HCT116 (cell line): ENCODE measurements at regions not wholly inside any gene's neighbourhood (a gene's known extent, or its start where the extent isn't known, plus 50 kb on each side); places are given as distances from the start of the nearest gene placed in this dataset.

ENCODE experiments used
- ATAC-seq: fragments of 200-7000 bp; cut with Tn5 transposase; 2 replicates; pipeline ENCODE4 v1.9.1; 2020; ENCODE audit warnings: mild to moderate bottlenecking, moderate library complexity
- BruUV-seq: library from RNA; stranded (reverse); fragments of 400-500 nt; replicated peaks from 2 replicates; lab custom pipeline; 2021; lab: Mats Ljungman, UMichigan
- CTCF ChIA-PET: fragments of 300-600 bp; sonication (Branson Sonifier 250); formaldehyde crosslinking; loops from one replicate; lab custom pipeline; 2021; ENCODE audit warnings: antibody characterized with exemption; lab: Charles Lee
- POLR2A ChIA-PET: fragments of 300-600, 350-600 bp; sonication (Branson Sonifier 250); formaldehyde crosslinking; loops from one replicate; lab custom pipeline; 2021; ENCODE audit warnings: antibody characterized with exemption; lab: Charles Lee
- RAD21 ChIA-PET, 2 experiments: fragments of 300-600 bp; sonication (Branson Sonifier 250); formaldehyde crosslinking; loops; one replicate each; lab custom pipeline; 2023; ENCODE audit warnings: low total read pairs in 2 of 2; ENCODE audit not compliant: uncharacterized antibody in 2 of 2, unreplicated experiment in 2 of 2, low non-redundant PET in 1 of 2; lab: Charles Lee
- DNase-seq: peaks from one replicate; pipeline ENCODE4 v3.0.0-alpha.2; 2010; ENCODE audit warnings: low read depth, low spot score
- H2AFZ ChIP-seq: fragments of 200-600 bp; shearing (Covaris generic), sonication (generic); 2 replicates; pipeline ENCODE4 v1.6.1; 2017; ENCODE audit warnings: low read depth, mixed run types, mixed read lengths, antibody characterized with exemption, low read length; ENCODE audit not compliant: poor library complexity, severe bottlenecking
- H3K27ac ChIP-seq: 2 replicates; pipeline ENCODE4 v1.5.1; 2012; ENCODE audit warnings: low read depth, low read length
- H3K27me3 ChIP-seq: fragments of 200-600 bp; sonication (generic); 2 replicates; pipeline ENCODE4 v1.6.1; 2016; ENCODE audit warnings: mixed run types, low read length, mixed read lengths; ENCODE audit not compliant: insufficient read depth
- H3K36me3 ChIP-seq, 2 experiments: fragments of 200-500 bp in 1 of 2; fragments of 200-600 bp in 1 of 2; sonication (Bioruptor generic) in 1 of 2; sonication (generic) in 1 of 2; 2 replicates each; pipeline versions ENCODE4 v1.5.1 to v1.6.1; 2014 to 2016; ENCODE audit warnings: low read length in 2 of 2, inconsistent platforms in 1 of 2, mixed read lengths in 1 of 2, mixed run types in 1 of 2; ENCODE audit not compliant: insufficient read depth in 2 of 2, control insufficient read depth in 1 of 2
- H3K4me1 ChIP-seq, 2 experiments: fragments of 200-600 bp in 1 of 2; sonication (generic) in 1 of 2; 2 replicates each; pipeline versions ENCODE4 v1.5.1 to v1.6.1; 2012 to 2017; ENCODE audit warnings: low read length in 2 of 2, inconsistent platforms in 1 of 2, mild to moderate bottlenecking in 1 of 2, mixed read lengths in 1 of 2, mixed run types in 1 of 2, moderate library complexity in 1 of 2; ENCODE audit not compliant: insufficient read depth in 2 of 2, control insufficient read depth in 1 of 2
- H3K4me2 ChIP-seq: fragments of 200-600 bp; sonication (generic); 2 replicates; pipeline ENCODE4 v1.6.1; 2017; ENCODE audit warnings: mixed run types, low read length, mixed read lengths
- H3K4me3 ChIP-seq, 2 experiments: fragments of 200-600 bp in 1 of 2; sonication (generic) in 1 of 2; replicated peaks in 1 of 2; 2 replicates each; pipeline ENCODE4 v1.5.1; 2011 to 2016; ENCODE audit warnings: low read length in 2 of 2, control low read depth in 1 of 2, low read depth in 1 of 2, mild to moderate bottlenecking in 1 of 2, mixed read lengths in 1 of 2, mixed run types in 1 of 2
- H3K79me2 ChIP-seq: fragments of 200-600 bp; sonication (generic); 2 replicates; pipeline ENCODE4 v1.6.1; 2017; ENCODE audit warnings: mild to moderate bottlenecking, mixed run types, low read length, moderate library complexity, mixed read lengths; ENCODE audit not compliant: insufficient read depth
- H3K9ac ChIP-seq: fragments of 200-600 bp; sonication (generic); 2 replicates; pipeline ENCODE4 v1.6.1; 2016; ENCODE audit warnings: low read length, mixed read lengths
- H3K9me2 ChIP-seq: fragments of 200-600 bp; sonication (generic), shearing (Covaris generic); 2 replicates; pipeline ENCODE4 v1.6.1; 2017; ENCODE audit warnings: mixed run types, mild to moderate bottlenecking, moderate library complexity; ENCODE audit not compliant: insufficient read depth
- H3K9me3 ChIP-seq, 2 experiments: fragments of 200-500 bp in 1 of 2; fragments of 200-600 bp in 1 of 2; sonication (Bioruptor generic) in 1 of 2; sonication (generic) in 1 of 2; 2 replicates each; pipeline ENCODE4 v1.6.1; 2014 to 2017; ENCODE audit warnings: low read length in 2 of 2, mixed read lengths in 2 of 2, inconsistent platforms in 1 of 2, low read depth in 1 of 2, mild to moderate bottlenecking in 1 of 2, mixed run types in 1 of 2, moderate library complexity in 1 of 2; ENCODE audit not compliant: control insufficient read depth in 1 of 2, insufficient read depth in 1 of 2
- H4K20me1 ChIP-seq: fragments of 200-600 bp; sonication (generic), shearing (Covaris generic); 2 replicates; pipeline ENCODE4 v1.6.1; 2017; ENCODE audit warnings: mixed run types, mild to moderate bottlenecking, moderate library complexity; ENCODE audit not compliant: insufficient read depth
- ATF3 ChIP-seq: IDR thresholded peaks from 2 replicates; pipeline ENCODE4 v1.6.1; 2012
- CBX3 ChIP-seq: IDR thresholded peaks from 2 replicates; pipeline ENCODE4 v1.6.1; 2012; ENCODE audit warnings: low read depth
- CEBPB ChIP-seq: IDR thresholded peaks from 2 replicates; pipeline ENCODE4 v1.6.1; 2012; ENCODE audit warnings: low read depth
- CTCF ChIP-seq, 3 experiments: fragments of 200-600 bp in 1 of 3; sonication (generic) in 1 of 3; IDR thresholded peaks in 2 of 3; conservative IDR thresholded peaks in 1 of 3; 2 replicates each; pipeline ENCODE4 v1.5.1; 2012 to 2017; ENCODE audit warnings: low read depth in 2 of 3, low read length in 2 of 3, antibody characterized with exemption in 1 of 3, borderline replicate concordance in 1 of 3, control low read depth in 1 of 3, mild to moderate bottlenecking in 1 of 3, mixed read lengths in 1 of 3, mixed run types in 1 of 3, moderate library complexity in 1 of 3; ENCODE audit not compliant: insufficient read depth in 1 of 3
- EGR1 ChIP-seq: IDR thresholded peaks from 2 replicates; pipeline ENCODE4 v1.6.1; 2012; ENCODE audit warnings: low read depth
- EZH2 ChIP-seq: fragments of 200-600 bp; sonication (generic); IDR thresholded peaks from 2 replicates; pipeline ENCODE4 v1.6.1; 2017; ENCODE audit warnings: antibody characterized with exemption, mixed run types
- EZH2phosphoT487 ChIP-seq: fragments of 200-600 bp; IDR thresholded peaks from 2 replicates; pipeline ENCODE4 v1.6.1; 2018; ENCODE audit warnings: antibody characterized with exemption, borderline replicate concordance
- FOSL1 ChIP-seq: IDR thresholded peaks from 2 replicates; pipeline ENCODE4 v1.6.1; 2012; ENCODE audit warnings: low read depth
- JUND ChIP-seq: IDR thresholded peaks from 2 replicates; pipeline ENCODE4 v1.6.1; 2012
- MAX ChIP-seq: IDR thresholded peaks from 2 replicates; pipeline ENCODE4 v1.6.1; 2012
- POLR2A ChIP-seq: IDR thresholded peaks from 2 replicates; pipeline ENCODE4 v1.7.0; 2011; ENCODE audit warnings: borderline replicate concordance; ENCODE audit not compliant: insufficient read depth, insufficient read length; ENCODE audit errors: extremely low read depth
- POLR2AphosphoS5 ChIP-seq: IDR thresholded peaks from 2 replicates; pipeline ENCODE4 v1.6.1; 2011; ENCODE audit warnings: mild to moderate bottlenecking, low read depth, low read length, moderate library complexity
- RAD21 ChIP-seq: IDR thresholded peaks from 2 replicates; pipeline ENCODE4 v1.6.1; 2012; ENCODE audit warnings: low read depth, mild to moderate bottlenecking
- SIN3A ChIP-seq: IDR thresholded peaks from 2 replicates; pipeline ENCODE4 v1.6.1; 2012; ENCODE audit warnings: low read depth
- SP1 ChIP-seq: IDR thresholded peaks from 2 replicates; pipeline ENCODE4 v1.6.1; 2012; ENCODE audit warnings: low read depth
- SRF ChIP-seq: IDR thresholded peaks from 2 replicates; pipeline ENCODE4 v1.6.1; 2012; ENCODE audit warnings: low read depth
- TCF7L2 ChIP-seq: IDR thresholded peaks from 2 replicates; pipeline ENCODE4 v1.7.0; 2011; ENCODE audit warnings: borderline replicate concordance, inconsistent platforms; ENCODE audit not compliant: insufficient read depth, insufficient read length; ENCODE audit errors: extremely low read depth
- YY1 ChIP-seq: IDR thresholded peaks from 2 replicates; pipeline ENCODE4 v1.6.1; 2011; ENCODE audit warnings: low read length, low read depth, moderate library complexity, mild to moderate bottlenecking; ENCODE audit not compliant: insufficient replicate concordance; ENCODE audit errors: extremely low read depth
- ZNF274 ChIP-seq: fragments of 200-500 bp; sonication (Bioruptor generic); IDR thresholded peaks from 2 replicates; pipeline ENCODE4 v1.6.1; 2014; ENCODE audit warnings: mild to moderate bottlenecking, low read depth, low read length, inconsistent platforms
- intact Hi-C: fragments of 100-400 bp; cut with micrococcal nuclease; formaldehyde crosslinking; loops from 2 replicates; pipeline ENCODE4 v1.10.0; 2022
- TF ChIP-seq, protein P1 (sequence below): IDR thresholded peaks from 2 replicates; pipeline ENCODE4 v1.6.1; 2011; ENCODE audit warnings: mild to moderate bottlenecking, low read length, moderate library complexity; ENCODE audit not compliant: insufficient replicate concordance; ENCODE audit errors: extremely low read depth

DNA sequence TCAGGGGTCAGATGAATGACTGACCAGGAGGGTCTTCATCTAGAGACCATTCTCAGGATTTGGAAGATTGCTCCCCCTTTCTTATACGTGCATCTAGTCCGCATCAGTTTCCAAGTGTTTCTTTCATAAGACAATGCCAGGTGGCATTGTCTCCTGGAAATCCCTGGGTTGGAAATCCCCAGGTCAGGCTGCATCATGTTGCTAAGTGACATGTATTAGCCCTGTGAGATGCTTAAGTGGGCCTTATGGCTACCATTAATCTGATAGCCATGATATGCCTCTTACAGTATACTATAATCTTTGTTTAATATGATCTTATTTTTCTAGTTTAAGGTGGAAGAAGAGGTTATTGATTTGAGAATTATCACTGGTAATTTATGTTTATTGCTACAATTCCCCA lies 92.8 kb downstream of the DIO3 start:
- Histone ChIP-seq H3K27ac (no peak overlapping the region), H3K27me3 (peaks cover 46% of the 10 kb centered on the region), H3K9me3 (no peaks in the 10 kb centered on the region), H3K4me2 (no peak overlapping the region), H3K4me3 (no peak overlapping the region), H2AFZ (no peak overlapping the region), H4K20me1 (no peaks in the 10 kb centered on the region), H3K79me2 (no peaks in the 10 kb centered on the region), H3K36me3 (no peaks in the 10 kb centered on the region), H3K4me1 (no peaks in the 10 kb centered on the region), H3K9ac (no peak overlapping the region), H3K9me2 (no peaks in the 10 kb centered on the region)
- ChIA-PET POLR2A (no interaction called here), RAD21 (no interaction called here), CTCF (no interaction called here)
- TF ChIP-seq EGR1 (no peak), TCF7L2 (no peak), RAD21 (no peak), JUND (no peak), CEBPB (no peak), ATF3 (no peak), SP1 (no peak), ZNF274 (no peak), EZH2 (no peak), SIN3A (no peak), POLR2A (no peak), CBX3 (no peak), SRF (no peak), EZH2phosphoT487 (no peak), YY1 (no peak), CTCF (IDR thresholded peaks at IDR 0.05 in 2 of 3, conservative IDR thresholded peaks at IDR 0.05 in 1 of 3; ENCODE audit: borderline replicate concordance in 1 of 3, insufficient read depth in 1 of 3, low read depth in 2 of 3, low read length in 2 of 3) (no peak), FOSL1 (no peak), POLR2AphosphoS5 (no peak), MAX (no peak)
- TF ChIP-seq, protein P1, sequence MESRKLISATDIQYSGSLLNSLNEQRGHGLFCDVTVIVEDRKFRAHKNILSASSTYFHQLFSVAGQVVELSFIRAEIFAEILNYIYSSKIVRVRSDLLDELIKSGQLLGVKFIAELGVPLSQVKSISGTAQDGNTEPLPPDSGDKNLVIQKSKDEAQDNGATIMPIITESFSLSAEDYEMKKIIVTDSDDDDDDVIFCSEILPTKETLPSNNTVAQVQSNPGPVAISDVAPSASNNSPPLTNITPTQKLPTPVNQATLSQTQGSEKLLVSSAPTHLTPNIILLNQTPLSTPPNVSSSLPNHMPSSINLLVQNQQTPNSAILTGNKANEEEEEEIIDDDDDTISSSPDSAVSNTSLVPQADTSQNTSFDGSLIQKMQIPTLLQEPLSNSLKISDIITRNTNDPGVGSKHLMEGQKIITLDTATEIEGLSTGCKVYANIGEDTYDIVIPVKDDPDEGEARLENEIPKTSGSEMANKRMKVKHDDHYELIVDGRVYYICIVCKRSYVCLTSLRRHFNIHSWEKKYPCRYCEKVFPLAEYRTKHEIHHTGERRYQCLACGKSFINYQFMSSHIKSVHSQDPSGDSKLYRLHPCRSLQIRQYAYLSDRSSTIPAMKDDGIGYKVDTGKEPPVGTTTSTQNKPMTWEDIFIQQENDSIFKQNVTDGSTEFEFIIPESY = no peak
- intact Hi-C loops = no loop called here
- no peak for DNase-seq
- no TSS peak for BruUV-seq
- no peak for ATAC-seq
